Endodermal cell (in vitro differentiated cells): ENCODE measurements at regions not wholly inside any gene's neighbourhood (a gene's known extent, or its start where the extent isn't known, plus 50 kb on each side); places are given as distances from the start of the nearest gene placed in this dataset.

Source experiments
- DNase-seq: peaks from one replicate; pipeline ENCODE4 v3.0.0-alpha.2; 2017
- H3K27ac ChIP-seq: 2 replicates; pipeline ENCODE4 v1.5.1; 2013; ENCODE audit warnings: mild to moderate bottlenecking, low read depth, low read length, moderate library complexity
- H3K27me3 ChIP-seq: 2 replicates; pipeline ENCODE4 v1.6.1; 2013; ENCODE audit warnings: mild to moderate bottlenecking, low read length, moderate library complexity; ENCODE audit not compliant: insufficient read depth, control insufficient read depth, poor library complexity, severe bottlenecking
- H3K36me3 ChIP-seq: 2 replicates; pipeline ENCODE4 v1.7.0; 2013; ENCODE audit warnings: mild to moderate bottlenecking, low read length, moderate library complexity; ENCODE audit not compliant: control insufficient read depth, insufficient read depth
- H3K4me1 ChIP-seq: one replicate; pipeline ENCODE4 v1.7.0; 2013; ENCODE audit warnings: low read length; ENCODE audit not compliant: control insufficient read depth, insufficient read depth
- H3K4me3 ChIP-seq: 2 replicates; pipeline ENCODE4 v1.5.1; 2013; ENCODE audit warnings: mild to moderate bottlenecking, low read length, moderate library complexity
- H3K9ac ChIP-seq: 2 replicates; pipeline ENCODE4 v1.6.1; 2013; ENCODE audit warnings: mild to moderate bottlenecking, low read length, moderate library complexity; ENCODE audit not compliant: poor library complexity, severe bottlenecking; ENCODE audit errors: extremely low read depth
- H3K9me3 ChIP-seq: 2 replicates; pipeline ENCODE4 v1.6.1; 2013; ENCODE audit warnings: mild to moderate bottlenecking, low read length, moderate library complexity; ENCODE audit not compliant: control insufficient read depth
- H3K27ac Mint-ChIP-seq: 2 replicates; pipeline ENCODE4 v1.8.0; 2020; ENCODE audit warnings: mixed read lengths
- H3K27me3 Mint-ChIP-seq: 2 replicates; pipeline ENCODE4 v1.8.0; 2021; ENCODE audit warnings: mild to moderate bottlenecking, mixed read lengths; ENCODE audit not compliant: insufficient read depth
- H3K36me3 Mint-ChIP-seq: 2 replicates; pipeline ENCODE4 v1.8.0; 2020; ENCODE audit warnings: low read depth, mixed read lengths
- H3K4me1 Mint-ChIP-seq: 2 replicates; pipeline ENCODE4 v1.8.0; 2020; ENCODE audit warnings: mixed read lengths
- H3K4me3 Mint-ChIP-seq: 2 replicates; pipeline ENCODE4 v1.8.0; 2020; ENCODE audit warnings: mild to moderate bottlenecking, moderate library complexity, mixed read lengths
- H3K9me3 Mint-ChIP-seq: 2 replicates; pipeline ENCODE4 v1.8.0; 2020; ENCODE audit warnings: mild to moderate bottlenecking, mixed read lengths
- WGBS, 2 experiments: methylation state at CpG; one replicate each; pipeline versions ENCODE4 v1.1.5 to v1.1.7; 2013; ENCODE audit warnings: missing lambda C conversion rate in 2 of 2, mixed read lengths in 1 of 2; ENCODE audit not compliant: insufficient coverage in 1 of 2, insufficient read length in 1 of 2; 5-methylcytosine and 5-hydroxymethylcytosine counted together
- TF ChIP-seq, protein P1 (sequence below): fragments of 200-600 bp; sonication (generic); conservative IDR thresholded peaks from 2 replicates; pipeline ENCODE4 v1.5.0; 2021; ENCODE audit warnings: antibody characterized with exemption, mild to moderate bottlenecking

GRCh38 chrX:3191796-3192195 is 150.5 kb downstream of the ARSF start:
- no peaks in the 10 kb centered on the region for H3K4me1 Mint-ChIP-seq
- no peaks in the 10 kb centered on the region for H3K9me3 Mint-ChIP-seq
- no peak for DNase-seq
- Histone ChIP-seq H3K36me3 (no peaks in the 10 kb centered on the region), H3K27ac (no peak overlapping the region), H3K9ac (no peak overlapping the region), H3K4me3 (no peak overlapping the region), H3K9me3 (no peaks in the 10 kb centered on the region), H3K4me1 (no peaks in the 10 kb centered on the region), H3K27me3 (no peaks in the 10 kb centered on the region)
- no peaks in the 10 kb centered on the region for H3K27me3 Mint-ChIP-seq
- 94% methylated on average over 5 of the region's 5 CpGs; no CpG with 5 or more reads in 1 of the 2 experiments for WGBS, 2 experiments
- TF ChIP-seq, protein P1, sequence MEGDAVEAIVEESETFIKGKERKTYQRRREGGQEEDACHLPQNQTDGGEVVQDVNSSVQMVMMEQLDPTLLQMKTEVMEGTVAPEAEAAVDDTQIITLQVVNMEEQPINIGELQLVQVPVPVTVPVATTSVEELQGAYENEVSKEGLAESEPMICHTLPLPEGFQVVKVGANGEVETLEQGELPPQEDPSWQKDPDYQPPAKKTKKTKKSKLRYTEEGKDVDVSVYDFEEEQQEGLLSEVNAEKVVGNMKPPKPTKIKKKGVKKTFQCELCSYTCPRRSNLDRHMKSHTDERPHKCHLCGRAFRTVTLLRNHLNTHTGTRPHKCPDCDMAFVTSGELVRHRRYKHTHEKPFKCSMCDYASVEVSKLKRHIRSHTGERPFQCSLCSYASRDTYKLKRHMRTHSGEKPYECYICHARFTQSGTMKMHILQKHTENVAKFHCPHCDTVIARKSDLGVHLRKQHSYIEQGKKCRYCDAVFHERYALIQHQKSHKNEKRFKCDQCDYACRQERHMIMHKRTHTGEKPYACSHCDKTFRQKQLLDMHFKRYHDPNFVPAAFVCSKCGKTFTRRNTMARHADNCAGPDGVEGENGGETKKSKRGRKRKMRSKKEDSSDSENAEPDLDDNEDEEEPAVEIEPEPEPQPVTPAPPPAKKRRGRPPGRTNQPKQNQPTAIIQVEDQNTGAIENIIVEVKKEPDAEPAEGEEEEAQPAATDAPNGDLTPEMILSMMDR: no peak
- H3K4me3 Mint-ChIP-seq: no peak overlapping the region
- H3K36me3 Mint-ChIP-seq: no peaks in the 10 kb centered on the region
- no peak overlapping the region for H3K27ac Mint-ChIP-seq

GRCh38 chrX:3191201-3191600 is 149.9 kb downstream of the ARSF start:
- WGBS, 2 experiments: 86 to 97% methylated on average over 1 to 2 of the region's 3 CpGs
- H3K4me3 Mint-ChIP-seq: no peak overlapping the region

GRCh38 chrX:3184176-3184930 is 143.1 kb downstream of the ARSF start:
- Mint-ChIP-seq H3K27me3 (no peaks in the 10 kb centered on the region), H3K27ac (no peak overlapping the region), H3K4me1 (no peaks in the 10 kb centered on the region), H3K9me3 (peaks cover 2% of the 10 kb centered on the region), H3K4me3 (no peak overlapping the region), H3K36me3 (no peaks in the 10 kb centered on the region)
- no peak overlapping the region for H3K4me3 ChIP-seq
- no peaks in the 10 kb centered on the region for H3K4me1 ChIP-seq
- 92 to 97% methylated on average over 4 to 5 of the region's 5 CpGs for WGBS, 2 experiments
- DNase-seq: no peak
- H3K27ac ChIP-seq: no peak overlapping the region
- no peaks in the 10 kb centered on the region for H3K36me3 ChIP-seq
- TF ChIP-seq, protein P1: no peak
- no peaks in the 10 kb centered on the region for H3K27me3 ChIP-seq
- H3K9ac ChIP-seq: no peak overlapping the region
- H3K9me3 ChIP-seq: no peaks in the 10 kb centered on the region

More at GRCh38 chrX:3191201-3191600, 149.9 kb downstream of the ARSF start:
- H3K4me3 ChIP-seq: no peak overlapping the region
- Mint-ChIP-seq H3K36me3 (no peaks in the 10 kb centered on the region), H3K27ac (no peak overlapping the region), H3K9me3 (no peaks in the 10 kb centered on the region), H3K27me3 (no peaks in the 10 kb centered on the region), H3K4me1 (no peaks in the 10 kb centered on the region)
- DNase-seq: no peak
- no peaks in the 10 kb centered on the region for H3K4me1 ChIP-seq
- TF ChIP-seq, protein P1: no peak
- H3K27ac ChIP-seq: no peak overlapping the region
- H3K27me3 ChIP-seq: no peaks in the 10 kb centered on the region
- no peaks in the 10 kb centered on the region for H3K9me3 ChIP-seq
- H3K9ac ChIP-seq: no peak overlapping the region
- H3K36me3 ChIP-seq: no peaks in the 10 kb centered on the region
